ENCODE measurements at regions not wholly inside any gene's neighbourhood (a gene's known extent, or its start where the extent isn't known, plus 50 kb on each side); places are given as distances from the start of the nearest gene placed in this dataset.

DNA sequence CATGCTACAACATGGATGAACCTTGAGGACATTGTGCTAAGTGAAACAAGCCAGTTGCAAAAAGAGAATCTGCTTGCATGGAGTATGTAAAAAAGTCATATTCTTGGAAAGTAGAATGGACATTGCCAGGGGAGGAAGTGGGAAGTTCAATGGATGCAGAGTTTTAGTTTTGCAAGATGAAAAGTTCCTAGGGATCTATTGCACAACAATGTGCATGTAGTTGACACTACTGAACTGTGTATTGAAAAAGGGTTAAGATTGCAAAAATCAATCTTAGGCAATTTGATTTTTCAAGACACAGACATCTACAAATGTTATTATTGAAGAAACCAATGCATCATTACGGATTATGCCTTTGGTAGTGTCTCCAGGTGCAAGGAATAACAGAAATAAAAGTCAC, 50.3 kb upstream of the MAGI3 start:
- no peak for TF ChIP-seq ESRRG (CRISPR knock-in tag; IDR thresholded peaks at IDR 0.05)
- TF ChIP-seq ZFP30 (CRISPR knock-in tag; IDR thresholded peaks at IDR 0.05) = no peak
- no peak for TF ChIP-seq ZNF70 (CRISPR knock-in tag; IDR thresholded peaks at IDR 0.05)
- no peak for TF ChIP-seq CSDC2 (CRISPR knock-in tag; IDR thresholded peaks at IDR 0.05)
- no peak for TF ChIP-seq TCF4 (CRISPR knock-in tag; IDR thresholded peaks at IDR 0.05; ENCODE audit: borderline replicate concordance)
- no peak for ATAC-seq

All from SK-N-SH treated with all-trans-retinoic acid at 6 μM for 48 hours (cell line).